GM23338 (cell line): ENCODE measurements at regions not wholly inside any gene's neighbourhood (a gene's known extent, or its start where the extent isn't known, plus 50 kb on each side); places are given as distances from the start of the nearest gene placed in this dataset.

Experiments used
- ATAC-seq: fragments of 200-7000 bp; cut with Tn5 transposase; 3 replicates; pipeline ENCODE4 v1.9.1; 2020
- DNase-seq: peaks from one replicate; pipeline ENCODE4 v3.0.0-alpha.2; 2015; ENCODE audit warnings: low spot score
- H2AFZ ChIP-seq: fragments of 200-600 bp; sonication (generic); 2 replicates; pipeline ENCODE4 v1.8.0; 2016; ENCODE audit warnings: antibody characterized with exemption, mild to moderate bottlenecking, moderate library complexity
- H3F3A ChIP-seq: fragments of 200-600 bp; sonication (generic); replicated peaks from 2 replicates; pipeline ENCODE4 v1.8.0; 2017; ENCODE audit warnings: antibody characterized with exemption, mixed run types, low read depth
- H3K27ac ChIP-seq: fragments of 200-600 bp; sonication (generic); 2 replicates; pipeline ENCODE4 v1.6.1; 2016; ENCODE audit warnings: low read depth
- H3K27me3 ChIP-seq: fragments of 200-600 bp; sonication (generic); 2 replicates; pipeline ENCODE4 v1.8.0; 2016; ENCODE audit warnings: mild to moderate bottlenecking, mixed run types, moderate library complexity; ENCODE audit not compliant: insufficient read depth
- H3K36me3 ChIP-seq: fragments of 200-600 bp; sonication (generic); 2 replicates; pipeline ENCODE4 v1.8.0; 2016; ENCODE audit warnings: mild to moderate bottlenecking; ENCODE audit not compliant: insufficient read depth
- H3K4me1 ChIP-seq: fragments of 200-600 bp; sonication (generic); 2 replicates; pipeline ENCODE4 v1.8.0; 2016; ENCODE audit warnings: mild to moderate bottlenecking, moderate library complexity; ENCODE audit not compliant: insufficient read depth
- H3K4me2 ChIP-seq: fragments of 200-600 bp; sonication (generic); 2 replicates; pipeline ENCODE4 v1.7.1; 2017; ENCODE audit warnings: mixed run types
- H3K4me3 ChIP-seq: fragments of 200-600 bp; sonication (generic); 2 replicates; pipeline ENCODE4 v1.6.1; 2016; ENCODE audit warnings: mixed run types
- H3K79me2 ChIP-seq: fragments of 200-600 bp; sonication (generic); replicated peaks from 2 replicates; pipeline ENCODE4 v1.8.0; 2017; ENCODE audit warnings: mild to moderate bottlenecking; ENCODE audit not compliant: insufficient read depth
- H3K9me2 ChIP-seq: fragments of 200-600 bp; sonication (generic); 2 replicates; pipeline ENCODE4 v1.8.0; 2017; ENCODE audit not compliant: insufficient read depth
- H4K20me1 ChIP-seq: fragments of 200-600 bp; sonication (generic); replicated peaks from 2 replicates; pipeline ENCODE4 v1.8.0; 2017; ENCODE audit warnings: mild to moderate bottlenecking; ENCODE audit not compliant: insufficient read depth
- H3K27ac Mint-ChIP-seq: 2 replicates; pipeline ENCODE4 v1.8.0; 2020; ENCODE audit warnings: inconsistent platforms, mild to moderate bottlenecking, moderate library complexity, mixed read lengths
- H3K27me3 Mint-ChIP-seq: 3 replicates; pipeline ENCODE4 v1.8.0; 2022; ENCODE audit warnings: low read depth, mild to moderate bottlenecking, moderate library complexity, mixed read lengths, inconsistent platforms; ENCODE audit not compliant: insufficient read depth, poor library complexity
- H3K36me3 Mint-ChIP-seq: 3 replicates; pipeline ENCODE4 v1.8.0; 2021; ENCODE audit warnings: low read depth, mild to moderate bottlenecking, inconsistent platforms, moderate library complexity, mixed read lengths
- H3K4me1 Mint-ChIP-seq: 3 replicates; pipeline ENCODE4 v1.8.0; 2020; ENCODE audit warnings: mild to moderate bottlenecking, inconsistent platforms, mixed read lengths
- H3K4me3 Mint-ChIP-seq: 3 replicates; pipeline ENCODE4 v1.8.0; 2021; ENCODE audit warnings: moderate library complexity, mild to moderate bottlenecking, inconsistent platforms, mixed read lengths
- H3K9me3 Mint-ChIP-seq: 3 replicates; pipeline ENCODE4 v1.8.0; 2020; ENCODE audit warnings: moderate library complexity, mild to moderate bottlenecking, inconsistent platforms, mixed read lengths
- CREB1 ChIP-seq: fragments of 250-450 bp; sonication (Bioruptor Pico); IDR thresholded peaks from 2 replicates; pipeline ENCODE4 v1.5.0; 2020; ENCODE audit warnings: low read depth, mild to moderate bottlenecking, moderate library complexity
- CTCF ChIP-seq, 2 experiments: fragments of 200-600 bp in 1 of 2; sonication (generic) in 1 of 2; conservative IDR thresholded peaks; 2 replicates each; pipeline versions ENCODE4 v1.5.1 to v1.6.1; 2016 to 2017; ENCODE audit warnings: antibody characterized with exemption in 2 of 2, low read depth in 2 of 2, mild to moderate bottlenecking in 2 of 2, moderate library complexity in 1 of 2
- EZH2 ChIP-seq: fragments of 200-600 bp; sonication (generic); IDR thresholded peaks from one replicate; pipeline ENCODE4 v1.8.0; 2017; ENCODE audit warnings: antibody characterized with exemption, mild to moderate bottlenecking, low read depth; ENCODE audit not compliant: unreplicated experiment
- POLR2AphosphoS5 ChIP-seq: IDR thresholded peaks from 2 replicates; pipeline ENCODE4 v1.6.1; 2016; ENCODE audit warnings: antibody characterized with exemption, low read depth
- REST ChIP-seq: IDR thresholded peaks from one replicate; pipeline ENCODE4 v1.6.1; 2018; ENCODE audit warnings: antibody characterized with exemption; ENCODE audit not compliant: unreplicated experiment
- ZNF114 ChIP-seq: fragments of 250-450 bp; sonication (Bioruptor Pico); IDR thresholded peaks from 2 replicates; pipeline ENCODE4 v1.5.0; 2020; ENCODE audit warnings: mild to moderate bottlenecking, moderate library complexity
- ZNF462 ChIP-seq: fragments of 250-450 bp; sonication (Bioruptor Pico); IDR thresholded peaks from 2 replicates; pipeline ENCODE4 v1.5.0; 2020; ENCODE audit warnings: mild to moderate bottlenecking, moderate library complexity

- no peaks in the 10 kb centered on the region for H3K36me3 ChIP-seq
- H3K9me2 ChIP-seq: no peaks in the 10 kb centered on the region
- no peaks in the 10 kb centered on the region for H3K79me2 ChIP-seq
- DNase-seq (no peak), ATAC-seq (no peak)
- no peaks in the 10 kb centered on the region for H3F3A ChIP-seq
- no peak overlapping the region; the same call in 1 of the 2 replicates for H2AFZ ChIP-seq
- Mint-ChIP-seq H3K4me3 (no peak overlapping the region), H3K4me1 (no peaks in the 10 kb centered on the region), H3K36me3 (no peaks in the 10 kb centered on the region), H3K9me3 (no peaks in the 10 kb centered on the region; the same call in 2 of the 3 replicates), H3K27ac (no peak overlapping the region), H3K27me3 (peaks cover 2% of the 10 kb centered on the region)
- TF ChIP-seq EZH2 (no peak), POLR2AphosphoS5 (no peak), CTCF (conservative IDR thresholded peaks at IDR 0.05; ENCODE audit: low read depth in 2 of 2) (peak in 1 of 2 experiments; percentile 39; a peak in 2 of 4 replicates)
- H3K27ac ChIP-seq: no peak overlapping the region
- H3K27me3 ChIP-seq: no peaks in the 10 kb centered on the region
- H3K4me1 ChIP-seq: no peaks in the 10 kb centered on the region
- no peak overlapping the region for H3K4me3 ChIP-seq
- no peak overlapping the region for H3K4me2 ChIP-seq
- no peaks in the 10 kb centered on the region for H4K20me1 ChIP-seq
Measured at GRCh38 chr1:60564916-60565750, 491.6 kb upstream of the C1orf87 start.

GRCh38 chr1:60563777-60564535, 490.4 kb upstream of the C1orf87 start:
- Mint-ChIP-seq H3K9me3 (no peaks in the 10 kb centered on the region; the same call in 2 of the 3 replicates), H3K27me3 (peaks cover 2% of the 10 kb centered on the region), H3K4me3 (no peak overlapping the region), H3K4me1 (no peaks in the 10 kb centered on the region), H3K27ac (no peak overlapping the region), H3K36me3 (no peaks in the 10 kb centered on the region)
- Histone ChIP-seq H3K4me1 (no peaks in the 10 kb centered on the region), H3K79me2 (no peaks in the 10 kb centered on the region), H3F3A (no peaks in the 10 kb centered on the region), H3K27me3 (no peaks in the 10 kb centered on the region), H4K20me1 (no peaks in the 10 kb centered on the region), H3K27ac (no peak overlapping the region), H2AFZ (no peak overlapping the region), H3K4me3 (no peak overlapping the region), H3K36me3 (no peaks in the 10 kb centered on the region), H3K4me2 (no peak overlapping the region), H3K9me2 (no peaks in the 10 kb centered on the region)
- ATAC-seq (no peak), DNase-seq (no peak)
- TF ChIP-seq CREB1 (CRISPR knock-in tag) (no peak), POLR2AphosphoS5 (no peak), ZNF462 (CRISPR knock-in tag) (no peak), EZH2 (no peak), ZNF114 (no peak), REST (no peak)
